ENCODE measurements at regions not wholly inside any gene's neighbourhood (a gene's known extent, or its start where the extent isn't known, plus 50 kb on each side); places are given as distances from the start of the nearest gene placed in this dataset.

- TF ChIP-seq ETS1 (IDR thresholded peaks at IDR 0.05): no peak
Measured at GRCh38 chr2:188024811-188025210, 266.9 kb upstream of the GULP1 start (continued).

DNA sequence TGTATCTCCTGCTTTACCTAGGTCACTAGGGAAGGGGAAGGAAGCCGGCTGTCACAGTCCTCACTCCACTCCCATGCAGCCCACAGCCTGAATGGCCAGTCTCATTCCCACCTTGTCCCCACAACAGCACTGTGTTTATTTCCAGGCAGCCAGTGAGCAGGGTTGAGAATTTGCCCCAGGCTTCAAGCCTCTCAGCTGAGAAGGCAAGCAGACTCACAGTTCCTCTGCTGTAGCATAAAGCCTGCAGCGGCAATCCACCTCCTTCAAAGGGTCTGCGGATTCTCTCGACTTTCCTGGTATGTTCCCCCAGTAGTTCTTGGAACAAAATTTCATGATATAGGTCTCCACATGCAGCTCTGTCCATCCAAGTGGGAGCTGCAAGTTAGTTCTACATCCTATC, 262.9 kb upstream of the GULP1 start:
- H3K4me2 ChIP-seq: no peak overlapping the region
- H3K4me3 ChIP-seq: no peak overlapping the region
- no peak for TF ChIP-seq ETS1 (IDR thresholded peaks at IDR 0.05)
- TF ChIP-seq STAT1 (IDR thresholded peaks at IDR 0.05; ENCODE audit: unreplicated experiment): no peak
- no peak for TF ChIP-seq CREB1 (CRISPR knock-in tag; IDR thresholded peaks at IDR 0.05; ENCODE audit: low read depth)
- no peak for TF ChIP-seq ZNF331 (CRISPR knock-in tag; IDR thresholded peaks at IDR 0.05; ENCODE audit: low read depth)
- no peak for TF ChIP-seq NANOG (IDR thresholded peaks at IDR 0.05; ENCODE audit: borderline replicate concordance)
- no peak for TF ChIP-seq ZNF114 (CRISPR knock-in tag; IDR thresholded peaks at IDR 0.05)
- TF ChIP-seq JUNB (IDR thresholded peaks at IDR 0.05; ENCODE audit: unreplicated experiment): no peak
- TF ChIP-seq POLR2AphosphoS5 (IDR thresholded peaks at IDR 0.05; ENCODE audit: low read depth): no peak
- H4K20me1 ChIP-seq (replicated peaks; ENCODE audit: insufficient read depth): no peaks in the 10 kb centered on the region
- Mint-ChIP-seq H3K4me3 (no peak overlapping the region), H3K9me3 (peaks cover 5% of the 10 kb centered on the region; the same call in 2 of the 3 replicates), H3K27me3 (ENCODE audit: insufficient read depth, low read depth, poor library complexity) (peaks cover 7% of the 10 kb centered on the region), H3K27ac (no peak overlapping the region), H3K4me1 (peaks cover 41% of the 10 kb centered on the region), H3K36me3 (ENCODE audit: low read depth) (peaks cover 21% of the 10 kb centered on the region; the same call in 2 of the 3 replicates)
- H3K4me1 ChIP-seq (ENCODE audit: insufficient read depth): peaks cover 55% of the 10 kb centered on the region
- H3K27me3 ChIP-seq (ENCODE audit: insufficient read depth): no peaks in the 10 kb centered on the region
- DNase-seq (ENCODE audit: low spot score) (peak; percentile 18), ATAC-seq (peak; percentile 6)
- H3K27ac ChIP-seq (ENCODE audit: low read depth): 0 out of 2 replicates have a peak overlapping the region, but pooled peaks have one; percentile 5
- no peak overlapping the region for H2AFZ ChIP-seq
- H3F3A ChIP-seq (replicated peaks; ENCODE audit: low read depth): 0 out of 2 replicates have a peak, but pooled peaks cover 4% of the 10 kb centered on the region
- no peaks in the 10 kb centered on the region; the same call in 1 of the 2 replicates for H3K36me3 ChIP-seq (ENCODE audit: insufficient read depth)
- no peaks in the 10 kb centered on the region for H3K9me2 ChIP-seq (ENCODE audit: insufficient read depth)
- H3K79me2 ChIP-seq (replicated peaks; ENCODE audit: insufficient read depth): no peaks in the 10 kb centered on the region

DNA sequence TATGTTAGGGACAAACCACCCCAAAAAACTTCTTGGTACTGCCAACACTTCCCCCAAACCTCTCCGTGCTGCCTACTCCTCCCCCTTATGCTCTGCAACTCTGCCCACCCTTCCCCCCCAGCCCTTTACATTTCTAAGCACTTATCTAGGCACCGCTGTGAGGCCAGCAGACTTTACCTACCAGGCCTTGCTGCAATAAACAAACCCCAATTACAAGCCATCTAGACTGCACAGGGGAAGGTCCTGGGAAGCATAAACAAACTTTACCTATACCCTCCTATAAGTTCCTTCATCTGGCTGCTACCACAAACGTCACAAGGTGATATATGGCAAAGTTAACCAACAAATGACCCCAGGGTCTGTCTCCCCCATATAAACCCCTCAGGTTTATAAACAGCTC, 259.4 kb upstream of the GULP1 start:
- Mint-ChIP-seq H3K27me3 (ENCODE audit: insufficient read depth, low read depth, poor library complexity) (peaks cover 13% of the 10 kb centered on the region), H3K4me1 (peaks cover 40% of the 10 kb centered on the region), H3K36me3 (ENCODE audit: low read depth) (peaks cover 5% of the 10 kb centered on the region; the same call in 2 of the 3 replicates), H3K27ac (no peak overlapping the region), H3K9me3 (no peaks in the 10 kb centered on the region; the same call in 1 of the 3 replicates), H3K4me3 (no peak overlapping the region; the same call in none of the 3 replicates)
- ATAC-seq (peak; percentile 64), DNase-seq (ENCODE audit: low spot score) (peak; percentile 77)
- H3F3A ChIP-seq (replicated peaks; ENCODE audit: low read depth): 0 out of 2 replicates have a peak, but pooled peaks cover 4% of the 10 kb centered on the region
- no peaks in the 10 kb centered on the region for H4K20me1 ChIP-seq (replicated peaks; ENCODE audit: insufficient read depth)
- H3K27ac ChIP-seq (ENCODE audit: low read depth): peak overlapping the region; percentile 100
- H3K9me2 ChIP-seq (ENCODE audit: insufficient read depth): no peaks in the 10 kb centered on the region
- no peaks in the 10 kb centered on the region for H3K27me3 ChIP-seq (ENCODE audit: insufficient read depth)
- H2AFZ ChIP-seq: no peak overlapping the region
- no peaks in the 10 kb centered on the region for H3K36me3 ChIP-seq (ENCODE audit: insufficient read depth)
- H3K4me3 ChIP-seq: peak overlapping the region; percentile 37
- peaks cover 60% of the 10 kb centered on the region for H3K4me1 ChIP-seq (ENCODE audit: insufficient read depth)
- H3K79me2 ChIP-seq (replicated peaks; ENCODE audit: insufficient read depth): peaks cover 34% of the 10 kb centered on the region
- peak overlapping the region; percentile 76 for H3K4me2 ChIP-seq
- TF ChIP-seq ZNF331 (CRISPR knock-in tag; IDR thresholded peaks at IDR 0.05; ENCODE audit: low read depth) (no peak), STAT1 (IDR thresholded peaks at IDR 0.05; ENCODE audit: unreplicated experiment) (no peak)
- TF ChIP-seq, protein P1, sequence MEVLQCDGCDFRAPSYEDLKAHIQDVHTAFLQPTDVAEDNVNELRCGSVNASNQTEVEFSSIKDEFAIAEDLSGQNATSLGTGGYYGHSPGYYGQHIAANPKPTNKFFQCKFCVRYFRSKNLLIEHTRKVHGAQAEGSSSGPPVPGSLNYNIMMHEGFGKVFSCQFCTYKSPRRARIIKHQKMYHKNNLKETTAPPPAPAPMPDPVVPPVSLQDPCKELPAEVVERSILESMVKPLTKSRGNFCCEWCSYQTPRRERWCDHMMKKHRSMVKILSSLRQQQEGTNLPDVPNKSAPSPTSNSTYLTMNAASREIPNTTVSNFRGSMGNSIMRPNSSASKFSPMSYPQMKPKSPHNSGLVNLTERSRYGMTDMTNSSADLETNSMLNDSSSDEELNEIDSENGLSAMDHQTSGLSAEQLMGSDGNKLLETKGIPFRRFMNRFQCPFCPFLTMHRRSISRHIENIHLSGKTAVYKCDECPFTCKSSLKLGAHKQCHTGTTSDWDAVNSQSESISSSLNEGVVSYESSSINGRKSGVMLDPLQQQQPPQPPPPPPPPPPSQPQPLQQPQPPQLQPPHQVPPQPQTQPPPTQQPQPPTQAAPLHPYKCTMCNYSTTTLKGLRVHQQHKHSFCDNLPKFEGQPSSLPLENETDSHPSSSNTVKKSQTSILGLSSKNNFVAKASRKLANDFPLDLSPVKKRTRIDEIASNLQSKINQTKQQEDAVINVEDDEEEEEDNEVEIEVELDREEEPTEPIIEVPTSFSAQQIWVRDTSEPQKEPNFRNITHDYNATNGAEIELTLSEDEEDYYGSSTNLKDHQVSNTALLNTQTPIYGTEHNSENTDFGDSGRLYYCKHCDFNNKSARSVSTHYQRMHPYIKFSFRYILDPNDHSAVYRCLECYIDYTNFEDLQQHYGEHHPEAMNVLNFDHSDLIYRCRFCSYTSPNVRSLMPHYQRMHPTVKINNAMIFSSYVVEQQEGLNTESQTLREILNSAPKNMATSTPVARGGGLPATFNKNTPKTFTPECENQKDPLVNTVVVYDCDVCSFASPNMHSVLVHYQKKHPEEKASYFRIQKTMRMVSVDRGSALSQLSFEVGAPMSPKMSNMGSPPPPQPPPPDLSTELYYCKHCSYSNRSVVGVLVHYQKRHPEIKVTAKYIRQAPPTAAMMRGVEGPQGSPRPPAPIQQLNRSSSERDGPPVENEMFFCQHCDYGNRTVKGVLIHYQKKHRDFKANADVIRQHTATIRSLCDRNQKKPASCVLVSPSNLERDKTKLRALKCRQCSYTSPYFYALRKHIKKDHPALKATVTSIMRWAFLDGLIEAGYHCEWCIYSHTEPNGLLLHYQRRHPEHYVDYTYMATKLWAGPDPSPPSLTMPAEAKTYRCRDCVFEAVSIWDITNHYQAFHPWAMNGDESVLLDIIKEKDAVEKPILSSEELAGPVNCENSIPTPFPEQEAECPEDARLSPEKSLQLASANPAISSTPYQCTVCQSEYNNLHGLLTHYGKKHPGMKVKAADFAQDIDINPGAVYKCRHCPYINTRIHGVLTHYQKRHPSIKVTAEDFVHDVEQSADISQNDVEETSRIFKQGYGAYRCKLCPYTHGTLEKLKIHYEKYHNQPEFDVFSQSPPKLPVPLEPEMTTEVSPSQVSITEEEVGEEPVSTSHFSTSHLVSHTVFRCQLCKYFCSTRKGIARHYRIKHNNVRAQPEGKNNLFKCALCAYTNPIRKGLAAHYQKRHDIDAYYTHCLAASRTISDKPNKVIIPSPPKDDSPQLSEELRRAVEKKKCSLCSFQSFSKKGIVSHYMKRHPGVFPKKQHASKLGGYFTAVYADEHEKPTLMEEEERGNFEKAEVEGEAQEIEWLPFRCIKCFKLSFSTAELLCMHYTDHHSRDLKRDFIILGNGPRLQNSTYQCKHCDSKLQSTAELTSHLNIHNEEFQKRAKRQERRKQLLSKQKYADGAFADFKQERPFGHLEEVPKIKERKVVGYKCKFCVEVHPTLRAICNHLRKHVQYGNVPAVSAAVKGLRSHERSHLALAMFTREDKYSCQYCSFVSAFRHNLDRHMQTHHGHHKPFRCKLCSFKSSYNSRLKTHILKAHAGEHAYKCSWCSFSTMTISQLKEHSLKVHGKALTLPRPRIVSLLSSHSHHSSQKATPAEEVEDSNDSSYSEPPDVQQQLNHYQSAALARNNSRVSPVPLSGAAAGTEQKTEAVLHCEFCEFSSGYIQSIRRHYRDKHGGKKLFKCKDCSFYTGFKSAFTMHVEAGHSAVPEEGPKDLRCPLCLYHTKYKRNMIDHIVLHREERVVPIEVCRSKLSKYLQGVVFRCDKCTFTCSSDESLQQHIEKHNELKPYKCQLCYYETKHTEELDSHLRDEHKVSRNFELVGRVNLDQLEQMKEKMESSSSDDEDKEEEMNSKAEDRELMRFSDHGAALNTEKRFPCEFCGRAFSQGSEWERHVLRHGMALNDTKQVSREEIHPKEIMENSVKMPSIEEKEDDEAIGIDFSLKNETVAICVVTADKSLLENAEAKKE (CRISPR knock-in tag; IDR thresholded peaks at IDR 0.05): peak; percentile 18; the same call in 1 of the 2 replicates
